Heart left ventricle (tissue), 16 donors: ENCODE measurements at regions not wholly inside any gene's neighbourhood (a gene's known extent, or its start where the extent isn't known, plus 50 kb on each side); places are given as distances from the start of the nearest gene placed in this dataset.

ENCODE experiments used
- ATAC-seq, 4 donors: fragments of 200-7000 bp; cut with Tn5 transposase; one replicate each; pipeline ENCODE4 v1.9.1; 2020 to 2022; ENCODE audit warnings: moderate library complexity in 4 of 4, mild to moderate bottlenecking in 3 of 4, moderate number of reproducible peaks in 1 of 4
- DNase-seq, 5 donors: peaks; one replicate each; pipeline ENCODE4 v3.0.0-alpha.2; 2020
- H3K27ac ChIP-seq, 12 donors: fragments of 200-600 bp; sonication (generic) in 4 of 12; one replicate each; pipeline versions ENCODE4 v1.5.0 to v1.8.0; 2016 to 2022; ENCODE audit warnings: mild to moderate bottlenecking in 2 of 12
- H3K27me3 ChIP-seq, 9 donors: fragments of 200-600 bp; sonication (generic) in 2 of 9; one replicate each; pipeline versions ENCODE4 v1.5.1 to v1.8.0; 2016 to 2022; ENCODE audit warnings: mild to moderate bottlenecking in 3 of 9
- H3K36me3 ChIP-seq, 9 donors: fragments of 200-600 bp; sonication (generic) in 2 of 9; one replicate each; pipeline versions ENCODE4 v1.5.0 to v1.8.0; 2018 to 2022; ENCODE audit warnings: mild to moderate bottlenecking in 2 of 9
- H3K4me1 ChIP-seq, 12 donors: fragments of 200-600 bp; sonication (generic) in 4 of 12; one replicate each; pipeline versions ENCODE4 v1.5.0 to v1.8.0; 2016 to 2022; ENCODE audit warnings: mild to moderate bottlenecking in 3 of 12
- H3K4me3 ChIP-seq, 12 donors: fragments of 200-600 bp; sonication (generic) in 4 of 12; one replicate each; pipeline versions ENCODE4 v1.5.0 to v1.8.0; 2017 to 2022; ENCODE audit warnings: mild to moderate bottlenecking in 9 of 12, moderate library complexity in 4 of 12
- H3K9me3 ChIP-seq, 12 donors: fragments of 200-600 bp; sonication (generic) in 4 of 12; one replicate each; pipeline versions ENCODE4 v1.5.0 to v1.8.0; 2016 to 2022; ENCODE audit warnings: mild to moderate bottlenecking in 1 of 12
- POLR2A ChIP-seq, 2 donors: fragments of 450-650 bp; IDR thresholded peaks; one replicate each; pipeline ENCODE4 v1.6.1; 2017; ENCODE audit warnings: antibody characterized with exemption in 2 of 2, mild to moderate bottlenecking in 2 of 2, moderate library complexity in 2 of 2
- WGBS, 4 donors: extraction: QIAGEN DNeasy Blood & Tissue Kit in 2 of 4; methylation state at CpG; one replicate each; pipeline versions ENCODE4 v1.1.5 to v1.1.7; 2013 to 2018; 5-methylcytosine and 5-hydroxymethylcytosine counted together
- intact Hi-C, 10 donors: fragments of 100-400 bp; cut with DNase I; formaldehyde crosslinking; loops; one replicate each; pipeline versions ENCODE4 v1.11.1 to v1.14.2; 2022
- TF ChIP-seq, protein P1 (sequence below), 12 donors: fragments of 200-600 bp; sonication (generic) in 4 of 12; IDR thresholded peaks; one replicate each; pipeline versions ENCODE4 v1.5.0 to v1.8.0; 2018 to 2022; ENCODE audit warnings: antibody characterized with exemption in 12 of 12, mild to moderate bottlenecking in 5 of 12
- donor health status: ischemic (EF 13 %, LVEDD 7.1; RV severe dilation, severe dysfunction).
- donor health status: healthy with polysubstance abuse.
- donor health status: DM: no; HTN: yes; CAD: no.
- donor health status: DM: no; HTN: no; CAD: no.
- donor health status: ischemic (EF 25% LVEDD 6.9; RV normal size, moderate dysfunction).
- donor health status: ischemic (EF 25% LVEDD 5.7; RV mildly dilated, moderate dysfunction).
- donor health status: healthy.
- donor health status: DM: yes; HTN: yes; CAD: no.
- donor health status: ischemic (EF 35%, LVEDD 5.7; RV mildly dilated, moderate dysfunction).
- donor health status: nonischemic (EF 11% LVEDD 7.7; RV severe dilation, severe dysfunction).
- donor health status: DM: yes; HTN: yes; CAD: no.
- donor health status: PGD.
- donor health status: ischemic (EF 29% LVEDD 5.4; RV normal size, mild dysfunction).
- donor health status: nonischemic (EF 23%, LVEDD 6.1; RV moderate dilation, normal function).

DNA sequence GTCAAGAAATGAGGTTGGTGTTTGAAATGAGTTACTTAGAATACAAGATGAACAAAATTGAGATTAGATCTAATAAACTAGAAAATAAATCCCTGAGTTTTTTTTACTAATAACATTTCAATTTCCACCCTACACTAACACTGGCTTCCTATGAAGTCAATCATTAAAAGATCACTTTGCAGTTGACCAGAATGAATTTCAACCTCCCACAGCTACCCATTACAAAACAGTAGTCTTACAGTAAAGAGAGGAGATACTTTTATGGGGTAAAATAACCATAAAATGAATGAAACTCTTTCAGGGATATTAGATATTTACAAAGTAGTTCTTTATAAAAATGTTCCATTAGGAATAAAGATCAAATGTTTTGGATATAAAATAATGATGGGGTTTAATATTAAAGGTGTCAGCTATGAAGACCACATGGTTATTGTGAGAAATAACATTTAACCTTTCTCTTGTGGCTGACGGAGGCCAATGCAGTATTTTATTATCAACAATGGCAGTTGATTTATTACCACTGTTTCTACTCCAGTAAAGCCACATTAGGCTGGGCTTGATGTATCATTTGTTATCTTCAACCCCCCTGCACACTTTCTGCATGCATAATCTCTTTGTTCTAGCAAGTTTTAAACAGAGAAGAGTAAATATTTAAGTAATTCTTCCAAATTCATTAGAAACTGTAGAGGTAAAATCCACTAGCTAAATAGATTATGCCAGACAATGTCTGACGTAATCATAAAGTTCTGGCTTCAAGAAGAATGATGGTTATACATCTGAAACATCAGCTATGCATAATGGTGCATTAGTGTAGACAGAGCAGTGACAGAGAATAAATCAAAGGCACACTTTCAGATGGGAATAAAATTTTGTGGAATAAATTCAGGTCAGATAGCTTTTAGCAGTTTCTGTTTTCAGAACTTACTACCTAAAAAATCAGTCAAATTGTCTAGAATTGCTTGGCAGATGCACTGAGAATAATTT lies 516.6 kb downstream of the PCDH18 start:
- ATAC-seq = no peak
- 66 to 77% (median 70%) methylated on average over 2 of the region's 2 CpGs for WGBS, 4 donors
- intact Hi-C loops = no loop called here
- no peak overlapping the region for H3K27ac ChIP-seq
- TF ChIP-seq, protein P1, sequence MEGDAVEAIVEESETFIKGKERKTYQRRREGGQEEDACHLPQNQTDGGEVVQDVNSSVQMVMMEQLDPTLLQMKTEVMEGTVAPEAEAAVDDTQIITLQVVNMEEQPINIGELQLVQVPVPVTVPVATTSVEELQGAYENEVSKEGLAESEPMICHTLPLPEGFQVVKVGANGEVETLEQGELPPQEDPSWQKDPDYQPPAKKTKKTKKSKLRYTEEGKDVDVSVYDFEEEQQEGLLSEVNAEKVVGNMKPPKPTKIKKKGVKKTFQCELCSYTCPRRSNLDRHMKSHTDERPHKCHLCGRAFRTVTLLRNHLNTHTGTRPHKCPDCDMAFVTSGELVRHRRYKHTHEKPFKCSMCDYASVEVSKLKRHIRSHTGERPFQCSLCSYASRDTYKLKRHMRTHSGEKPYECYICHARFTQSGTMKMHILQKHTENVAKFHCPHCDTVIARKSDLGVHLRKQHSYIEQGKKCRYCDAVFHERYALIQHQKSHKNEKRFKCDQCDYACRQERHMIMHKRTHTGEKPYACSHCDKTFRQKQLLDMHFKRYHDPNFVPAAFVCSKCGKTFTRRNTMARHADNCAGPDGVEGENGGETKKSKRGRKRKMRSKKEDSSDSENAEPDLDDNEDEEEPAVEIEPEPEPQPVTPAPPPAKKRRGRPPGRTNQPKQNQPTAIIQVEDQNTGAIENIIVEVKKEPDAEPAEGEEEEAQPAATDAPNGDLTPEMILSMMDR (IDR thresholded peaks at IDR 0.05) = no peak
- TF ChIP-seq POLR2A (IDR thresholded peaks at IDR 0.05) = no peak
- H3K27me3 ChIP-seq = no peaks in the 10 kb centered on the region
- no peak for DNase-seq
- no peak overlapping the region for H3K4me3 ChIP-seq
- H3K36me3 ChIP-seq = no peaks in the 10 kb centered on the region
- H3K4me1 ChIP-seq = no peaks in the 10 kb centered on the region
- no peaks in the 10 kb centered on the region for H3K9me3 ChIP-seq

DNA sequence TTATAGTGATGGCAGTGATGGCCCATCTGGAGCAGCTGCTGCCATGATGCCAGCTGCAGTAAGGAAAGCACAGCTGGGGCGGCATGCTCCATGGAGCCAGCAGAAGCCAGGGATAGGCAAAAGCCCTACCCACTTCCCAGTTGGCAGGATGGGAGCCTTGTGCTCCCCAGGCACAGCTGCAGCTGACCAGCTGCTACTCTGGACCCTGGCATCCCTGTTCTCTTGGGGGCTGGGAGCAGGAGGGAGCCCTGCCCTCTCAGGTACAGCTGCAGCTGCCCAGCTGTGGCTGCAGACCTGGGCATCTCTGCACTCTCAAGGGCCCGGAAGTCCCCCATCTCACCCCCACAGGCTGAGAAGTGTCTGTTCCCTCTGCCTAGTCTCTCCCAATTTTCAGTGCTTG lies 531.9 kb downstream of the PCDH18 start:
- 40 to 100% (median 80%) methylated on average over 1 to 2 of the region's 2 CpGs for WGBS, 4 donors
- TF ChIP-seq POLR2A (IDR thresholded peaks at IDR 0.05) = no peak
- TF ChIP-seq, protein P1 (IDR thresholded peaks at IDR 0.05) = no peak
- Histone ChIP-seq H3K27me3 (no peaks in the 10 kb centered on the region), H3K9me3 (peaks cover 0 to 15% (median 0%) of the 10 kb centered on the region in 12 donors), H3K4me1 (no peaks in the 10 kb centered on the region), H3K27ac (no peak overlapping the region), H3K36me3 (no peaks in the 10 kb centered on the region), H3K4me3 (no peak overlapping the region)
- DNase-seq = no peak
- no peak for ATAC-seq
- intact Hi-C loops = no loop called here

DNA sequence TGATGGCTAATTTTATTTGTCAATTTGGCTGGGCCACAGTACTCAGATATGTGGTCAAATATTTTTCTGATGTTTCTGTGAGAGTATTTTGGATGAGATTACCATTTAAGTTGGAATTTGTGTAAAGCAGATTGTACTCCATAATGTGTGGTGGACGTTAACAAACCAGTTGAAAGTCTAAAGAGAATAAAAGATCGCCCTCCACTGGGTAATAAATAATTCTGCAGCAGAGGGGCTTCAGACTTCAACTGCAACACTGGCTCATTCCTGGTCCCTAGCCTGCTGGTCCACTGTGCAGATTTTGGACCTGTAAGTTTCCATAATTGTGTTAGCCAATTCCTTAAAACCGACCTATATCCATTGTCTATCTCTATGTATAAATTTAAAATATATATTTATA lies 540.3 kb downstream of the PCDH18 start:
- H3K27me3 ChIP-seq = no peaks in the 10 kb centered on the region
- H3K27ac ChIP-seq = no peak overlapping the region
- TF ChIP-seq, protein P1 (IDR thresholded peaks at IDR 0.05) = no peak
- TF ChIP-seq POLR2A (IDR thresholded peaks at IDR 0.05) = no peak
- ATAC-seq (no peak), DNase-seq (no peak)
- no peaks in the 10 kb centered on the region for H3K4me1 ChIP-seq
- peaks cover 0 to 21% (median 2%) of the 10 kb centered on the region in 12 donors for H3K9me3 ChIP-seq
- intact Hi-C loops = no loop called here
- no peak overlapping the region for H3K4me3 ChIP-seq
- H3K36me3 ChIP-seq = no peaks in the 10 kb centered on the region
- WGBS, 4 donors = 50 to 66% (median 55%) methylated on average over 3 of the region's 3 CpGs

DNA sequence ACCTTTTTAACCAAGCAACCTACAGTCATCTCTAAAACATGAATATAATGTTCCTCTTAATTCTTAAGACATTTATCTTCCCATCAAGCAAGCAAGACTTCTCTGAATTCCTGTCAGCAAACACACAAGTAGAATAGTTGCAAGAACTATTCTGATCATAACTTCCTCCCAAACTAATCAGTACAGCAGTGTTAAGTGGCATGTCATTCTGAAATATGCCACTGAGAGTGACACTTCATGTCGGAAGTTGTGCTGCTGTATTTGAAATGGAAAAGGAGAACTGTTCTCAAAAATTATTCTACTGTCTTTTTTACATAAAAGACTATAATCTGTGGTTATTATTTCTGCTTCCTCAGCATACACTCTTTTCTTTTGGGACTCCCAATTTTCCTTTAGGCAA lies 546.6 kb downstream of the PCDH18 start:
- Histone ChIP-seq H3K27me3 (no peaks in the 10 kb centered on the region), H3K36me3 (no peaks in the 10 kb centered on the region), H3K4me1 (no peaks in the 10 kb centered on the region), H3K27ac (no peak overlapping the region), H3K4me3 (no peak overlapping the region), H3K9me3 (peaks cover 0 to 21% (median 2%) of the 10 kb centered on the region in 12 donors)
- intact Hi-C loops = no loop called here
- ATAC-seq (no peak), DNase-seq (no peak)
- WGBS, 4 donors = 23 to 33% (median 31%) methylated on average over 1 of the region's 1 CpG
- TF ChIP-seq POLR2A (IDR thresholded peaks at IDR 0.05) = no peak
- TF ChIP-seq, protein P1 (IDR thresholded peaks at IDR 0.05) = no peak
